Suppressor macrophage (primary cell): ENCODE measurements at regions not wholly inside any gene's neighbourhood (a gene's known extent, or its start where the extent isn't known, plus 50 kb on each side); places are given as distances from the start of the nearest gene placed in this dataset.
A peak's percentile ranks its signal among the peaks of the same experiment; 100 is the strongest.

Experiments used
- DNase-seq, 4 experiments: peaks; one replicate each; pipeline ENCODE4 v3.0.0-alpha.2; 2020 to 2022

DNA sequence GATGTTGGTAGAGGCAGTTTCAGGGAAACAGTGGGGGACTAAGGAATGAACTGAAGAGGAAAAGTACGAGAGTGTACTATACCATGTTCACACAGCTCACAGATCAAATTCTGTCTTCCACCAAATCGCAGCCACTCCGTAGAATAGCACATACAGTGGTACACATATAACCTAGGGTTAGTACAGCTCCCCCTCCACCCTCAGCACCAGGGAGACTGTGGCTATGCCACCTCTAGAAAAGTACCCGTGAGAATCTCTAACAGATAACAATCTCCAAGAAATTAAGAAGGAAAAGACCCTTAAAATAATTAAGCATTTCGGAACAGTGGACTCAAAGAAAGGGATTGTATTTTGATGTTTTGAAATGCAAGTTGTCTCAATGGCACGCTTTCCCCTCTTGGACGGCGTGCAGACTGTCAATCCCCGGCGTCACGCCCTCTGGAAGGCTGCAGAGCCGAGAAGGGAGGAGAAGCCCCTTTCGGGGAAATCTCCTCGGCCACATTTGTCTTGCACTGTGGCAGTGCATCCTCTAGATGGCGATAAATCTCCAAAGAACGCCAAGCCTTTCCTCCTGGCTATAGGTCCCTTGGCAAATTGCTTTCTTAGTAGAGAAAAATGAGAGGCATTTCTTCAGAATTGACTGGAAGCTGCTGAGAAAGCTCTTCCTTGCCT lies 345.0 kb downstream of the REEP3 start:
- DNase-seq: peak; percentile 64 to 69 (median 64)

DNA sequence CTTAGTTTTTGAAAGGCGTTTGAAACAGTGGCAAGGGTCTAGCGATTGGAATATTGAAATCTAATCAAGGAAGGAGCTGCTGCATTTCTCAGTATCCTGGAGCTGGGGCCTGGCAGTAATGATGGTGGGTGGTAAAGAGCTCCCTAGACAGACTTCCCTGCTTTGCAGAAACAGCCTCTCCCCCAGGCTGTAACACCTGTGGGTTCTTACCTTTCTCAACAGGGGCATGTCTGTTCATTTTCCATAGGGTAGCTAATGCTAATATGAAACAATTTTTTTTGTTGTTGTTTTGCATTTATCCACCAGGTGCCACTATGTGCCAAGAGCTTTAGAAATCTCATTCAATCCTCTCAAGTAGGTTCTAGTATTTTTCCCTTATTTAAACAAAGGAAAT lies 345.5 kb downstream of the REEP3 start:
- DNase-seq: peak in 3 of 4 experiments; percentile 14 to 43 (median 16)

DNA sequence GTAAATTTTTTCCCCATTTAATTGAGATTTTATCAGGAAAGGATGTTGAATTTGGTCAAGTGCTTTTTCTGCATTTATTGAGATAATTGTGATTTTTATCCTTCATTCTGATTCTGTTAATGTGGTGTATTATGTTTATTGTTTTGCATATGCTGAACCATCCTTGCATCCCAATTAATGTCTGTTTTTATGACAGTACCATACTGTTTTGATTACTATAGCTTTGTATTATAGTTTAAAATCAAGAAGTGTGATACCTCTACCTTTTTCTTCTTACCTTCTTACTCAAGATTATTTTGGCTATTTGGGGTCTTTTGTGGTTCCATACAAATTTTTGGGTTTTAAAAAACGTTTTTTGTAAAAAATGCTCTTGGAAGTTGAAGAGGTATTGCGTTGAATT lies 357.2 kb downstream of the REEP3 start:
- DNase-seq: no peak

GRCh38 chr10:63883861-63884260 lies 362.7 kb downstream of the REEP3 start:
- DNase-seq: no peak

DNA sequence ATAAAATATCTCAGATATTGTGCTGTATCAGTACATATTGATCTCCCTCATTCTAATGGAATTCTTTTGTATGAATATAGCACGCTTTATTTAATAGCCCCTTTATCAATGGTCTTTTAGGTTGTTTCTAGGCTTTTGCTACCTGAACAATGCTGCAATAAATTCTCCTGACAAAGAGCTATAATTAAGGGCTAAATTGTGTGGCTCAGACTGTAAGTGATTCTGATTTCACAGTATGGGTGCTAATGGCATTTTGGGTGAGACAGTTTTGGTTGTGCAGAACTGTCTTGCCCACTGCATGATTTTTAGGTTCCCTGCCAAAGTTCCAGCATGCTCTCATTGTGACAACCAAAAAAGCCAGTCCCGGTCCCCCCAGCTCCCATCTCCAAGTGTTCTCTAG lies 363.2 kb downstream of the REEP3 start:
- DNase-seq: no peak

DNA sequence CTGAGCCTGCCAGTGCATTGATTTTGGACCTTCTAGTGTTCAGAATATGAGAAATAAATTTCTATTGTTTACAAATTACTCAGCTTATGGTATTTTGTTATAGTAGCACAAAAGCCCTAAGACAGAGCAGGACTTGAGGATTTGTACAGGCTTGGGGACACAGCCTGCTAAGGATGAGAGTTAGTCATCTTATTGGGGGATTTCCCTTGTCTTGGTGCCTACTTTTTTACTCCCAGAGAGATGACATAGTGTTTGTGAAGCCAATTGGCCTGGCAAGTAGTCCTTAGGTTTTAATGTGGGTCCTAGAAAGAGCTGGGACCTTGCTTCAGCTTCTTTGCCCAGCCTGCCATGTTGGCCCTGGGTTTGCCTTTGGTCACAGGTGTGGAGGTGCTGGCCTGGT lies 364.0 kb downstream of the REEP3 start:
- DNase-seq: no peak

DNA sequence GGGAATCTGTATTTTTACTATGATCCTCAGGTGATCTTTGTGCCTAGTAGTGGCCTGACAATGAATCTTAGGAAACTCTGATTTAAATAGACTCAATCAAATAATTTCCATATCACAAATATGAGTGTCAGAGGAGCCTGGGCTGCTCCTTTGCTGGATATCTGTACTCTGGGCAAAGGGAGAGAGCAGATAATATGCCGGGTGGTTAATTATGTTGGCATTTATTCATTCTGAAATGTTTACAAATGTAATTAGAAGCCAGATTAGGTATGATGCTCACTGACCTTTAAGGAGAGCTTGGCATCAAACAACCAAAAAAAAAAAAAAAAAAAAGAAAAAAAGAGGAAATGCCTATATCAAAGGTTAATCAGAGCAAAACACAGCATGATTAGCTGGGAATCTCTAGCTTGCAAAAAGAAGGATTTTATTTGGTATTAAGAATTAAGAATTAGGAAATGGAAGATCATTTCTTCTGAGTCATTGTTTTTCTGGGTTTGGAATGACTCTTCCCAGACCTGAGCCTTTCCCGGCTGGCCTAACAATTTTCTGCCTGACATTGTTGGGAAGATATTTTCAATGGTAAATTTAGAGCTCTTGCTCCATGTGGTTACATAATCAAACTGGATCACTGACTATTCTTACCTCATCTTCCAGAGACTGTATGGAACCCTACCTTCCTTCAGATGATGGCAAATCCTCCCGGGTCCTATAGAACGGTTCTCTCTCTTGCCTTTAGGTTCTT lies 365.3 kb downstream of the REEP3 start:
- DNase-seq: no peak

GRCh38 chr10:63887023-63887589 lies 365.9 kb downstream of the REEP3 start:
- DNase-seq: no peak

- no peak for DNase-seq
These were observed 366.6 kb downstream of the REEP3 start for GRCh38 chr10:63887600-63888370.

DNA sequence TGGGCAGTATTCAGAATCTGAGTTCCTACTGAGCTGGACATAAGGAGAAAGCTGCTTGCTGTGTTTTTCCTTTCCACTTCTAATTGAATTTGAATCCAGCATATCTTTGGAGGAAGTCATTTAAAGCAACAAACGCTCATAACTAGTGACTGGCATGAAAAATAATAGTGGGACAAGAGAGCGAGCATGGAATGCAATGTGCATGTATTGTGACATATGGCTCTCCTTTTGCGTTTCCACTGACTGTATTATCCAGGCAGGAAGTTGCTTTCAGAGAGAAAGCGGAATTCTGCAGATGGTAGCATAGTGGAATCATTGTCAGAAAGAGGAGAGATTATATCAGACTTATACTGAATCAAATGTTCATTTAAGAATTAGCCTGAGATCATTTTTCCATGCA lies 368.6 kb downstream of the REEP3 start:
- DNase-seq: no peak

DNA sequence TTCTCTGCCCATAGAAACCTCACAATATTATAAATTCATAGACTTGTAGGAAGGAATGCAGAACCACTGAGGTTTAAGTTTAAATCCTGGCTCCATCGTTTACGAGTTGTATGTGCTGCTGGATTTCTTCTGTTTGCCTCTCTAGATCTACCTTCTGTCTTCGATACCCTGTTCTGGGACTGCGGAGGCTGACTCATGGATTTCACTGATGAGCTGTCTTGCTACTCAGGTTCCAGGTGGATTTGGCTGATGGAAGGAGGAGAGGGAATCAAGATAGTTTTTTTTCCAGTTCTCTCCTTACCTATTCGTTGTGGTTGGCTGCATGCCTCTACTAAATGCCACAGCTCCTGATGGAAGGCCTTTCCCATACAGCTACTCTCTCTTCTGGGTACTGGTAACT lies 375.8 kb downstream of the REEP3 start:
- DNase-seq: no peak

- DNase-seq: no peak
These were observed 378.6 kb downstream of the REEP3 start for GRCh38 chr10:63899673-63900300.

DNA sequence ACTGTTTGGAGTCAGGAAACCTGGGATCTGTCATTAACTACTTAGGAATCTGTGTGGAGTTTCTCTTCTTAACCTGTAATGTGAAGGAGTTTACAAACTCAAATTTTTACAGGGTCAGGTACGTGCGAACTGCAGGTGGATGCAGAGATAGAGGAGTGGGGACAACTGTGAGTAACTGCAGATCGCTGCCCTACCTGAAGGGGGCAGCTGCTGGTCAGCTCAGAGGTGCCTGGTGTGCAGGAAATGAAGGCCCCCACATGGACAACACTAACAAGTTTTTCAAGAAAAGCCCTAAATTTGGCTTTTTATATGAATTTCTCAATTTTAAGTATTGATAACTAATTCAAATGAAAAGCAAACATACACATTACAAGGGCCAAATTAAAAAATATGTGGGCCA lies 380.0 kb downstream of the REEP3 start:
- DNase-seq: peak in 2 of 4 experiments; percentile 6

- DNase-seq: no peak
These were observed 380.7 kb downstream of the REEP3 start for GRCh38 chr10:63901881-63902280.

- DNase-seq: no peak
These were observed 389.6 kb downstream of the REEP3 start for GRCh38 chr10:63910806-63911205.

- DNase-seq: no peak
These were observed 394.0 kb downstream of the REEP3 start for GRCh38 chr10:63915240-63915639.

DNA sequence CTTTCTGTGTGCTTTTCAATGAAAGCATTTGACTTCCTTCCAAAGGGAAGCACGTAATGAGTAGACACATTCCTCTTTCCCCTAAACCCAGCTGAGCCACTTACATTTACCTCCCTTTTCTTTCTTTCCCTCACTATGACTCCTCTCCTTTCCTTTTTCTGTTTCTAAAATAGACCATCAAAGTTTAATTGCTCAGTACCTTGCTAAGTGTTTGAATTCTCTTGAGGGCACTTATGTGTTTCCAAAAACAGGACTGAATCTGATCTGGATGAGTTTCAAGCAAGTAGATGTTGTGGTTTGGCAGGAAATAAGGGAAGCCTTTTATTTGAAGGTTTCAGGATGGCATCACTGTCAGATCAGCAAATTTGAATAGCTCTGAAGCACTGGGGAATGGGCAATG lies 396.2 kb downstream of the REEP3 start:
- no peak for DNase-seq

GRCh38 chr10:63919575-63920279 lies 398.5 kb downstream of the REEP3 start:
- peak; percentile 11 to 73 (median 46) for DNase-seq

DNA sequence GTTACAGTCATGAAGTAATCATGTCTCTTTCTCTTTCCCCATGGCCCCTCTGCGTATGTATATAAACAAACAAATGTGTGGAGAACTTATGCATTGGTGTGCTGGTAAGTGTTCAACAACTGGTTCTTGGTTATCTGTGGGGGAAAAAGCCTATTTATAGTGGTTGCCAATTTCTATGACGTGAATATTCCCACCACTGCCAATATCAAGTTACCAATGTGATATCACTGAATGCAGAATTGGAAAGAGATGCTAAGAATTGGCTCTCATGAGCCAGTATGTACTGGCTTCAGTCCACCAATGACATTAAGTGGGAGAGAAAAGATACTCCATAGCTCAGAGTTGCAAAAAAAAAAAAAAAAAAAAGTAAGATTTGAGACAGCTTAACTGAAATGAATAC lies 399.7 kb downstream of the REEP3 start:
- DNase-seq: no peak

- DNase-seq: no peak
These were observed 400.8 kb downstream of the REEP3 start for GRCh38 chr10:63921908-63922467.

- DNase-seq: no peak
These were observed 401.5 kb downstream of the REEP3 start for GRCh38 chr10:63922468-63923284.
